ENCODE measurements at regions not wholly inside any gene's neighbourhood (a gene's known extent, or its start where the extent isn't known, plus 50 kb on each side); places are given as distances from the start of the nearest gene placed in this dataset.

- Histone ChIP-seq H3K27me3 (replicated peaks; ENCODE audit: control insufficient read depth, insufficient read depth, low read length) (no peaks in the 10 kb centered on the region), H3K36me3 (ENCODE audit: control insufficient read depth, insufficient read depth, low read length) (no peaks in the 10 kb centered on the region), H3K4me3 (ENCODE audit: low read depth, low read length) (no peak overlapping the region), H3K9me3 (no peaks in the 10 kb centered on the region), H3K4me1 (no peaks in the 10 kb centered on the region)
- no peaks in the 10 kb centered on the region for H3K9me3 Mint-ChIP-seq (ENCODE audit: unreplicated experiment)
- DNase-seq: no peak
- H3K27me3 Mint-ChIP-seq (ENCODE audit: insufficient read depth, unreplicated experiment): peaks cover 19% of the 10 kb centered on the region
- no peak overlapping the region for H3K27ac Mint-ChIP-seq (ENCODE audit: unreplicated experiment)
- no peaks in the 10 kb centered on the region for H3K4me1 Mint-ChIP-seq (ENCODE audit: low read depth, unreplicated experiment)
- no peaks in the 10 kb centered on the region for H3K36me3 Mint-ChIP-seq (ENCODE audit: insufficient read depth, unreplicated experiment)
- no TSS peak for BruUV-seq (replicated peaks)
- no peak for TF ChIP-seq CTCF (IDR thresholded peaks at IDR 0.05; ENCODE audit: insufficient read depth in 1 of 2, low read depth in 1 of 2, low read length in 1 of 2, severe bottlenecking in 1 of 2, unreplicated experiment in 1 of 2)
- ChIA-PET POLR2A (no interaction called here), CTCF (no interaction called here)
- intact Hi-C loops (cut with micrococcal nuclease; ENCODE audit: unreplicated experiment): no loop called here
- no peak overlapping the region for H3K4me3 Mint-ChIP-seq (ENCODE audit: unreplicated experiment)
Observed at GRCh38 chr4:149145803-149146202, 669.8 kb downstream of the IQCM start.

GRCh38 chr4:149144060-149144459 is 671.6 kb downstream of the IQCM start:
- no peaks in the 10 kb centered on the region for H3K4me1 ChIP-seq
- CTCF ChIA-PET: no interaction called here
- no peak overlapping the region for H3K4me3 Mint-ChIP-seq (ENCODE audit: unreplicated experiment)
- H3K36me3 Mint-ChIP-seq (ENCODE audit: insufficient read depth, unreplicated experiment): no peaks in the 10 kb centered on the region
- TF ChIP-seq CTCF (IDR thresholded peaks at IDR 0.05; ENCODE audit: insufficient read depth in 1 of 2, low read depth in 1 of 2, low read length in 1 of 2, severe bottlenecking in 1 of 2, unreplicated experiment in 1 of 2): no peak
- H3K9me3 ChIP-seq: no peaks in the 10 kb centered on the region
- no peak overlapping the region for H3K4me3 ChIP-seq (ENCODE audit: low read depth, low read length)
- H3K27me3 ChIP-seq (replicated peaks; ENCODE audit: control insufficient read depth, insufficient read depth, low read length): no peaks in the 10 kb centered on the region
- no peak overlapping the region for H3K27ac Mint-ChIP-seq (ENCODE audit: unreplicated experiment)
- peaks cover 18% of the 10 kb centered on the region for H3K27me3 Mint-ChIP-seq (ENCODE audit: insufficient read depth, unreplicated experiment)
- no TSS peak for BruUV-seq (replicated peaks)
- POLR2A ChIA-PET: no interaction called here
- H3K36me3 ChIP-seq (ENCODE audit: control insufficient read depth, insufficient read depth, low read length): no peaks in the 10 kb centered on the region
- H3K4me1 Mint-ChIP-seq (ENCODE audit: low read depth, unreplicated experiment): no peaks in the 10 kb centered on the region
- intact Hi-C loops (cut with micrococcal nuclease; ENCODE audit: unreplicated experiment): no loop called here
- DNase-seq: no peak
- H3K9me3 Mint-ChIP-seq (ENCODE audit: unreplicated experiment): no peaks in the 10 kb centered on the region

- DNase-seq: no peak
- intact Hi-C loops (cut with micrococcal nuclease; ENCODE audit: unreplicated experiment): no loop called here
- no peaks in the 10 kb centered on the region for H3K27me3 ChIP-seq (replicated peaks; ENCODE audit: control insufficient read depth, insufficient read depth, low read length)
- Mint-ChIP-seq H3K27ac (ENCODE audit: unreplicated experiment) (no peak overlapping the region), H3K4me1 (ENCODE audit: low read depth, unreplicated experiment) (no peaks in the 10 kb centered on the region), H3K4me3 (ENCODE audit: unreplicated experiment) (no peak overlapping the region), H3K9me3 (ENCODE audit: unreplicated experiment) (no peaks in the 10 kb centered on the region), H3K27me3 (ENCODE audit: insufficient read depth, unreplicated experiment) (peaks cover 14% of the 10 kb centered on the region), H3K36me3 (ENCODE audit: insufficient read depth, unreplicated experiment) (no peaks in the 10 kb centered on the region)
- H3K36me3 ChIP-seq (ENCODE audit: control insufficient read depth, insufficient read depth, low read length): no peaks in the 10 kb centered on the region
- BruUV-seq (replicated peaks): no TSS peak
- H3K4me3 ChIP-seq (ENCODE audit: low read depth, low read length): no peak overlapping the region
- H3K9me3 ChIP-seq: no peaks in the 10 kb centered on the region
- no peak for TF ChIP-seq CTCF (IDR thresholded peaks at IDR 0.05; ENCODE audit: insufficient read depth in 1 of 2, low read depth in 1 of 2, low read length in 1 of 2, severe bottlenecking in 1 of 2, unreplicated experiment in 1 of 2)
- no peaks in the 10 kb centered on the region for H3K4me1 ChIP-seq
- ChIA-PET POLR2A (no interaction called here), CTCF (no interaction called here)
Observed at GRCh38 chr4:149141391-149141790, 674.3 kb downstream of the IQCM start.
